DND-41 (cell line): ENCODE measurements at regions not wholly inside any gene's neighbourhood (a gene's known extent, or its start where the extent isn't known, plus 50 kb on each side); places are given as distances from the start of the nearest gene placed in this dataset.

Source experiments
- ATAC-seq: fragments of 200-7000 bp; cut with Tn5 transposase; 3 replicates; pipeline ENCODE4 v1.9.1; 2021; ENCODE audit warnings: low read depth; ENCODE audit not compliant: insufficient read depth
- DNase-seq: peaks from one replicate; pipeline ENCODE4 v3.0.0-alpha.2; 2020
- H2AFZ ChIP-seq: 2 replicates; pipeline ENCODE4 v1.6.0; 2012; ENCODE audit warnings: low read depth, low read length
- H3K27ac ChIP-seq: 2 replicates; pipeline ENCODE4 v1.5.1; 2012; ENCODE audit warnings: low read length, inconsistent platforms
- H3K27me3 ChIP-seq: fragments of 200-600 bp; sonication (generic); 2 replicates; pipeline ENCODE4 v1.6.0; 2012; ENCODE audit warnings: low read length, mild to moderate bottlenecking, inconsistent platforms; ENCODE audit not compliant: insufficient read depth, poor library complexity
- H3K36me3 ChIP-seq: 2 replicates; pipeline ENCODE4 v1.5.1; 2012; ENCODE audit warnings: low read length, inconsistent platforms; ENCODE audit not compliant: insufficient read depth
- H3K4me1 ChIP-seq: 2 replicates; pipeline ENCODE4 v1.5.1; 2012; ENCODE audit warnings: mild to moderate bottlenecking, low read length; ENCODE audit not compliant: insufficient read depth
- H3K4me2 ChIP-seq: 2 replicates; pipeline ENCODE4 v1.6.0; 2012; ENCODE audit warnings: mild to moderate bottlenecking, moderate library complexity, low read length, inconsistent platforms; ENCODE audit not compliant: insufficient read depth
- H3K4me3 ChIP-seq, 2 experiments: fragments of 200-600 bp in 1 of 2; shearing (Covaris generic) in 1 of 2; 2 replicates each; pipeline ENCODE4 v1.5.1; 2012 to 2016; ENCODE audit warnings: inconsistent platforms in 2 of 2, low read length in 2 of 2, mild to moderate bottlenecking in 2 of 2, low read depth in 1 of 2, moderate library complexity in 1 of 2
- H3K79me2 ChIP-seq: 2 replicates; pipeline ENCODE4 v1.6.0; 2012; ENCODE audit warnings: low read length, inconsistent platforms; ENCODE audit not compliant: insufficient read depth
- H3K9ac ChIP-seq: 2 replicates; pipeline ENCODE4 v1.6.0; 2012; ENCODE audit warnings: low read depth, mild to moderate bottlenecking, inconsistent platforms, low read length, moderate library complexity
- H3K9me3 ChIP-seq: 2 replicates; pipeline ENCODE4 v1.5.1; 2012; ENCODE audit warnings: low read length, moderate library complexity, mild to moderate bottlenecking, inconsistent platforms; ENCODE audit not compliant: insufficient read depth, severe bottlenecking
- H4K20me1 ChIP-seq: 2 replicates; pipeline ENCODE4 v1.6.0; 2012; ENCODE audit warnings: low read length; ENCODE audit not compliant: insufficient read depth
- EZH2 ChIP-seq: IDR thresholded peaks from 3 replicates; pipeline ENCODE4 v1.6.1; 2012; ENCODE audit warnings: borderline replicate concordance, low read depth, mild to moderate bottlenecking, moderate library complexity, low read length, inconsistent platforms; ENCODE audit not compliant: severe bottlenecking
- TF ChIP-seq, protein P1 (sequence below): IDR thresholded peaks from 2 replicates; pipeline ENCODE4 v1.5.1; 2012; ENCODE audit warnings: borderline replicate concordance, low read length, moderate library complexity, mild to moderate bottlenecking; ENCODE audit not compliant: poor library complexity, severe bottlenecking; ENCODE audit errors: extremely low read depth

DNA sequence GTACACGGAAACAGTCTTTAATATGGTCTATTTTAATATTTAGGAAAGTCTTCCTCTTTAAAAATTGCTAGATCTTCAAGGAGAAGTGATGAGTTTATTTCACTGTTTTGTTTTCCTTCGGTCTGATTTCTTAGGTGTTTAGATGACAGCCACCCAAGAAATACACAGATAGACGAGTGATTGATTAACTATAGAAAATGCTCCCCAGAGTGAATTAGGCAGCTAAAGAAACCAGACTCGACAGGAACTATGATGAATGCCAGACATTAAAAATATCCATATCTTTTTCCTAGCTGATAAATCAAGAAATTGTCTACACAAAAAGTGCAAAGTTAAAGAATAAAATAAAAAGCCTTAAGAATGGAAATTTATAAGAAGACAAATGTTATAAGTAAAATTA lies 888.7 kb upstream of the CNTNAP5 start:
- DNase-seq (no peak), ATAC-seq (no peak)
- Histone ChIP-seq H4K20me1 (no peaks in the 10 kb centered on the region), H3K27ac (no peak overlapping the region), H3K4me2 (no peak overlapping the region), H3K79me2 (no peaks in the 10 kb centered on the region), H3K4me3 (no peak overlapping the region), H3K9ac (no peak overlapping the region), H2AFZ (no peak overlapping the region), H3K36me3 (no peaks in the 10 kb centered on the region), H3K4me1 (no peaks in the 10 kb centered on the region), H3K9me3 (no peaks in the 10 kb centered on the region), H3K27me3 (no peaks in the 10 kb centered on the region)
- TF ChIP-seq EZH2, result no peak
- TF ChIP-seq, protein P1, sequence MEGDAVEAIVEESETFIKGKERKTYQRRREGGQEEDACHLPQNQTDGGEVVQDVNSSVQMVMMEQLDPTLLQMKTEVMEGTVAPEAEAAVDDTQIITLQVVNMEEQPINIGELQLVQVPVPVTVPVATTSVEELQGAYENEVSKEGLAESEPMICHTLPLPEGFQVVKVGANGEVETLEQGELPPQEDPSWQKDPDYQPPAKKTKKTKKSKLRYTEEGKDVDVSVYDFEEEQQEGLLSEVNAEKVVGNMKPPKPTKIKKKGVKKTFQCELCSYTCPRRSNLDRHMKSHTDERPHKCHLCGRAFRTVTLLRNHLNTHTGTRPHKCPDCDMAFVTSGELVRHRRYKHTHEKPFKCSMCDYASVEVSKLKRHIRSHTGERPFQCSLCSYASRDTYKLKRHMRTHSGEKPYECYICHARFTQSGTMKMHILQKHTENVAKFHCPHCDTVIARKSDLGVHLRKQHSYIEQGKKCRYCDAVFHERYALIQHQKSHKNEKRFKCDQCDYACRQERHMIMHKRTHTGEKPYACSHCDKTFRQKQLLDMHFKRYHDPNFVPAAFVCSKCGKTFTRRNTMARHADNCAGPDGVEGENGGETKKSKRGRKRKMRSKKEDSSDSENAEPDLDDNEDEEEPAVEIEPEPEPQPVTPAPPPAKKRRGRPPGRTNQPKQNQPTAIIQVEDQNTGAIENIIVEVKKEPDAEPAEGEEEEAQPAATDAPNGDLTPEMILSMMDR, result no peak

DNA sequence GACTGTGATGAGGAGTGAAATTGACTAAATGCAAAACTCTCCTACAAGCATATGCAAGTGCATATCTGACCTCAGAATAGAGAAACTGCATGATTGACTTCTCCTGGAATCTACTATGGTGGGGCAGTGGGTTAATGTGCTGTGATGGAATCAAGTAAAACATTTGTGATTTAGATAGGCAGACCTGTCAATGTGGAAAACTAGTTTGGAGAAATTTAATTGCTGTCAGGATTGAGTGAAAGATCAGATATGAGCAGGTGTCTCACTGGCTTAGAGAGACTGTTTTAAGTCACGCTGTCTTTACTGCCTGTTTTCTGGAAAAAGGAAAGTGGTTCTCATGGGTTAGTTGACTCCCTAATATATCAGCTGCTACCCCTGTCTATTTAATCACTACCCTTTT lies 881.0 kb upstream of the CNTNAP5 start:
- no peaks in the 10 kb centered on the region for H4K20me1 ChIP-seq
- TF ChIP-seq EZH2, result no peak
- TF ChIP-seq, protein P1, result no peak
- H3K27ac ChIP-seq, result no peak overlapping the region
- H3K36me3 ChIP-seq, result no peaks in the 10 kb centered on the region
- ATAC-seq, result no peak
- H3K4me3 ChIP-seq, result no peak overlapping the region
- no peak overlapping the region for H3K4me2 ChIP-seq
- H3K79me2 ChIP-seq, result no peaks in the 10 kb centered on the region
- no peaks in the 10 kb centered on the region for H3K27me3 ChIP-seq
- no peaks in the 10 kb centered on the region for H3K9me3 ChIP-seq
- H2AFZ ChIP-seq, result no peak overlapping the region
- no peak overlapping the region for H3K9ac ChIP-seq
- no peaks in the 10 kb centered on the region for H3K4me1 ChIP-seq
- DNase-seq, result no peak

DNA sequence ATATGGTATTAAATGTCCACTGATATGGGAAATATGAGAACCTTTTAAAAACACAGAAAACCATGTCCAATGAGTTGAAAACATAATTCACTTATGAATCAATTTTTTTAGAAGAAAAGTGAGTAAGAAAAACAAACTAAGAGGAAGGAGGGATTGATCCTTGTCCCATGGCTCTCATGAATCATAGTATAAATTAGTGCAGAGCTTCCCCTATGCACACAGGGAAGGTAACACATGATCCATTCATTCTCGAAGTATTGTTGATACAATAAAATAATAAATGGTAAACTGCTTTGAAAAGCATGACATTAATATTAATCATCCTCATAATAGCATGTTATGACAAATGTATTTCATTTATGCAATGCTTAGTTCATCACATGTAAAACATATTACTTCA lies 872.0 kb upstream of the CNTNAP5 start:
- Histone ChIP-seq H3K9me3 (no peaks in the 10 kb centered on the region), H3K27me3 (no peaks in the 10 kb centered on the region), H3K9ac (no peak overlapping the region), H3K4me3 (no peak overlapping the region), H4K20me1 (no peaks in the 10 kb centered on the region), H3K4me2 (no peak overlapping the region), H3K27ac (no peak overlapping the region), H2AFZ (no peak overlapping the region), H3K79me2 (no peaks in the 10 kb centered on the region), H3K4me1 (no peaks in the 10 kb centered on the region), H3K36me3 (no peaks in the 10 kb centered on the region)
- ATAC-seq (no peak), DNase-seq (no peak)
- TF ChIP-seq, protein P1, result no peak
- TF ChIP-seq EZH2, result no peak

DNA sequence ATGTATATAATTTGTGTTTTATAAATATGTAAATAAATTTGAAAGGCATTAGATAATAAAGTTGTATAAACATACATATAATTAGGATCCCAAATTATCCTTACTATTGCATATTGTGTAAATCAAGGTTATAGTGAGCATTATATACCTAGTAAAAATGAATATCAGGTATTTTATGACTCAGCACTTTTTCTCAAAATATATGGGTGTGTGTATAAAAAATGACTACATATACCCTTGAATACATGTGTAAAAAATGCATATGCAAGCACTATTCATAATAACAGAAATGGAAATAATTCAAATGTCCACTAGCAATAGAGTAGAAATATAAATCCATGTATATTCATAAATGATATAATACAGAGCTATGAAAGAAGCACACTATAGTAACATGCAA lies 870.9 kb upstream of the CNTNAP5 start:
- Histone ChIP-seq H2AFZ (no peak overlapping the region), H3K36me3 (no peaks in the 10 kb centered on the region)
- no peak for TF ChIP-seq EZH2
- TF ChIP-seq, protein P1, result no peak

More for the DNA sequence above, 870.9 kb upstream of the CNTNAP5 start:
- no peak overlapping the region for H3K4me2 ChIP-seq
- no peak overlapping the region for H3K9ac ChIP-seq
- ATAC-seq, result no peak
- no peak overlapping the region for H3K4me3 ChIP-seq
- no peak overlapping the region for H3K27ac ChIP-seq
- no peaks in the 10 kb centered on the region for H3K79me2 ChIP-seq
- H3K4me1 ChIP-seq, result no peaks in the 10 kb centered on the region
- DNase-seq, result no peak
- H4K20me1 ChIP-seq, result no peaks in the 10 kb centered on the region
- H3K27me3 ChIP-seq, result no peaks in the 10 kb centered on the region
- no peaks in the 10 kb centered on the region for H3K9me3 ChIP-seq
